ENCODE measurements at regions not wholly inside any gene's neighbourhood (a gene's known extent, or its start where the extent isn't known, plus 50 kb on each side); places are given as distances from the start of the nearest gene placed in this dataset.

- TF ChIP-seq POLR2AphosphoS5 (IDR thresholded peaks at IDR 0.05) (no peak), CTCF (IDR thresholded peaks at IDR 0.05) (no peak), EP300 (IDR thresholded peaks at IDR 0.05) (no peak), POLR2A (IDR thresholded peaks at IDR 0.05) (no peak)
Measured at GRCh38 chr3:115348951-115349745, 202.1 kb upstream of the ZBTB20 start.

Measured in suprapubic skin (tissue), 4 donors.